Hepatocyte (in vitro differentiated cells): ENCODE measurements at regions not wholly inside any gene's neighbourhood (a gene's known extent, or its start where the extent isn't known, plus 50 kb on each side); places are given as distances from the start of the nearest gene placed in this dataset.

Experiments used
- DNase-seq: peaks from one replicate; pipeline ENCODE4 v3.0.0-alpha.2; 2016; ENCODE audit warnings: low spot score
- H2AFZ ChIP-seq: fragments of 200-600 bp; sonication (generic); 2 replicates; pipeline ENCODE4 v1.6.0; 2016; ENCODE audit warnings: antibody characterized with exemption, mild to moderate bottlenecking
- H3K27ac ChIP-seq: fragments of 200-600 bp; sonication (generic); 2 replicates; pipeline ENCODE4 v1.5.1; 2016; ENCODE audit warnings: mild to moderate bottlenecking
- H3K27me3 ChIP-seq: fragments of 200-600 bp; sonication (generic); 2 replicates; pipeline ENCODE4 v1.6.1; 2016
- H3K36me3 ChIP-seq: fragments of 200-600 bp; sonication (generic); replicated peaks from 2 replicates; pipeline ENCODE4 v1.5.1; 2016; ENCODE audit warnings: low read depth; ENCODE audit not compliant: insufficient read depth
- H3K4me1 ChIP-seq: fragments of 200-600 bp; sonication (generic); 2 replicates; pipeline ENCODE4 v1.5.1; 2016; ENCODE audit warnings: mild to moderate bottlenecking, moderate library complexity; ENCODE audit not compliant: insufficient read depth
- H3K4me2 ChIP-seq: fragments of 200-600 bp; sonication (generic); 2 replicates; pipeline ENCODE4 v1.6.0; 2016
- H3K4me3 ChIP-seq: fragments of 200-600 bp; sonication (generic); 2 replicates; pipeline ENCODE4 v1.5.1; 2016; ENCODE audit warnings: mild to moderate bottlenecking
- H3K79me2 ChIP-seq: fragments of 200-600 bp; sonication (generic); 2 replicates; pipeline ENCODE4 v1.6.0; 2017; ENCODE audit warnings: mild to moderate bottlenecking
- H3K9me2 ChIP-seq: fragments of 200-600 bp; sonication (generic); replicated peaks from 2 replicates; pipeline ENCODE4 v1.6.0; 2017; ENCODE audit warnings: mild to moderate bottlenecking; ENCODE audit not compliant: insufficient read depth
- H3K9me3 ChIP-seq: fragments of 200-600 bp; sonication (generic); 2 replicates; pipeline ENCODE4 v1.5.1; 2016; ENCODE audit warnings: low read depth, mild to moderate bottlenecking
- H4K20me1 ChIP-seq: fragments of 200-600 bp; sonication (generic); 2 replicates; pipeline ENCODE4 v1.6.0; 2016; ENCODE audit warnings: mild to moderate bottlenecking; ENCODE audit not compliant: insufficient read depth, poor library complexity, severe bottlenecking
- CTCF ChIP-seq: fragments of 200-600 bp; sonication (generic); IDR thresholded peaks from 2 replicates; pipeline ENCODE4 v1.5.1; 2016; ENCODE audit warnings: antibody characterized with exemption, mild to moderate bottlenecking; ENCODE audit not compliant: poor library complexity
- EZH2 ChIP-seq: fragments of 200-600 bp; sonication (generic); IDR thresholded peaks from 2 replicates; pipeline ENCODE4 v1.6.1; 2016; ENCODE audit warnings: antibody characterized with exemption, mild to moderate bottlenecking, borderline replicate concordance
- EZH2phosphoT487 ChIP-seq: fragments of 200-600 bp; sonication (generic); IDR thresholded peaks from one replicate; pipeline ENCODE4 v1.6.1; 2018; ENCODE audit warnings: antibody characterized with exemption, mild to moderate bottlenecking, low read depth, moderate library complexity; ENCODE audit not compliant: unreplicated experiment, severe bottlenecking
- WGBS: methylation state at CpG from one replicate; pipeline ENCODE4 v1.1.6; 2016; ENCODE audit warnings: low lambda C conversion rate; ENCODE audit errors: missing lambda C conversion rate; 5-methylcytosine and 5-hydroxymethylcytosine counted together

GRCh38 chr1:69070660-69071373 lies 496.9 kb upstream of the LRRC7 start:
- H3K9me2 ChIP-seq: no peaks in the 10 kb centered on the region
- no peak overlapping the region for H3K4me3 ChIP-seq
- H3K79me2 ChIP-seq: no peaks in the 10 kb centered on the region
- no peak overlapping the region for H3K4me2 ChIP-seq
- WGBS: 92% methylated on average over 7 of the region's 7 CpGs
- H4K20me1 ChIP-seq: no peaks in the 10 kb centered on the region
- no peaks in the 10 kb centered on the region for H3K27me3 ChIP-seq
- no peak overlapping the region for H3K27ac ChIP-seq
- no peaks in the 10 kb centered on the region for H3K9me3 ChIP-seq
- H2AFZ ChIP-seq: no peak overlapping the region
- no peaks in the 10 kb centered on the region for H3K4me1 ChIP-seq
- no peak for TF ChIP-seq CTCF
- no peak for DNase-seq
- H3K36me3 ChIP-seq: no peaks in the 10 kb centered on the region

GRCh38 chr1:69073176-69073575 lies 494.5 kb upstream of the LRRC7 start:
- Histone ChIP-seq H3K36me3 (no peaks in the 10 kb centered on the region), H3K4me3 (no peak overlapping the region), H2AFZ (no peak overlapping the region), H3K4me2 (no peak overlapping the region), H4K20me1 (no peaks in the 10 kb centered on the region), H3K79me2 (no peaks in the 10 kb centered on the region), H3K9me2 (no peaks in the 10 kb centered on the region), H3K27ac (no peak overlapping the region), H3K4me1 (no peaks in the 10 kb centered on the region), H3K9me3 (no peaks in the 10 kb centered on the region), H3K27me3 (no peaks in the 10 kb centered on the region)
- no peak for DNase-seq
- no peak for TF ChIP-seq EZH2
- no peak for TF ChIP-seq EZH2phosphoT487
- TF ChIP-seq CTCF: no peak
- WGBS: 98% methylated on average over 2 of the region's 2 CpGs

- DNase-seq: no peak
- H3K27ac ChIP-seq: no peak overlapping the region
- H3K27me3 ChIP-seq: no peaks in the 10 kb centered on the region
- H4K20me1 ChIP-seq: no peaks in the 10 kb centered on the region
- H3K79me2 ChIP-seq: no peaks in the 10 kb centered on the region
- WGBS: 51% methylated on average over 3 of the region's 3 CpGs
- H3K36me3 ChIP-seq: no peaks in the 10 kb centered on the region
- H3K4me1 ChIP-seq: no peaks in the 10 kb centered on the region
- no peak overlapping the region for H2AFZ ChIP-seq
- TF ChIP-seq CTCF (no peak), EZH2phosphoT487 (no peak), EZH2 (no peak)
- no peaks in the 10 kb centered on the region for H3K9me2 ChIP-seq
- no peak overlapping the region for H3K4me3 ChIP-seq
- no peaks in the 10 kb centered on the region for H3K9me3 ChIP-seq
- H3K4me2 ChIP-seq: no peak overlapping the region
Measured at GRCh38 chr1:69076631-69077030, 491.1 kb upstream of the LRRC7 start.

- Histone ChIP-seq H3K27ac (no peak overlapping the region), H4K20me1 (no peaks in the 10 kb centered on the region), H3K9me2 (no peaks in the 10 kb centered on the region), H3K79me2 (no peaks in the 10 kb centered on the region), H3K36me3 (no peaks in the 10 kb centered on the region), H3K4me2 (no peak overlapping the region), H3K4me1 (no peaks in the 10 kb centered on the region), H2AFZ (no peak overlapping the region), H3K27me3 (no peaks in the 10 kb centered on the region), H3K9me3 (no peaks in the 10 kb centered on the region), H3K4me3 (no peak overlapping the region)
- TF ChIP-seq EZH2phosphoT487 (no peak), EZH2 (no peak), CTCF (no peak)
- DNase-seq: no peak
- WGBS: 61% methylated on average over 1 of the region's 1 CpG
Measured at GRCh38 chr1:69077198-69077597, 490.5 kb upstream of the LRRC7 start.
